NCI-H128 (cell line): ENCODE measurements at regions not wholly inside any gene's neighbourhood (a gene's known extent, or its start where the extent isn't known, plus 50 kb on each side); places are given as distances from the start of the nearest gene placed in this dataset.
"Not testable (repeated sequence)": the region's sequence is repeated elsewhere in the genome, so short reads cannot be mapped to it uniquely, and the experiment has no call there.

ENCODE experiments used
- DNase-seq: peaks from one replicate; lab custom pipeline; 2025; ENCODE audit not compliant: unreplicated experiment; lab: John Stamatoyannopoulos, UW

- DNase-seq = no peak
These were observed 112.6 kb downstream of the LRIG2 start for GRCh38 chr1:113185463-113186104.

GRCh38 chr1:113190078-113190477 is 117.1 kb downstream of the LRIG2 start:
- no peak for DNase-seq

- no peak for DNase-seq
These were observed 117.9 kb downstream of the LRIG2 start for GRCh38 chr1:113190930-113191329.

GRCh38 chr1:113191579-113192076 is 118.6 kb downstream of the LRIG2 start:
- no peak for DNase-seq

GRCh38 chr1:113192242-113192641 is 119.2 kb downstream of the LRIG2 start:
- no peak for DNase-seq

- DNase-seq = no peak
These were observed 120.0 kb downstream of the LRIG2 start for GRCh38 chr1:113192980-113193379.

GRCh38 chr1:113194846-113195830 is 122.1 kb downstream of the LRIG2 start:
- no peak for DNase-seq

GRCh38 chr1:113197719-113198330 is 124.8 kb downstream of the LRIG2 start:
- no peak for DNase-seq

- no peak for DNase-seq
These were observed 125.8 kb downstream of the LRIG2 start for GRCh38 chr1:113198806-113199205.

- peak; percentile 35 for DNase-seq
These were observed 126.9 kb downstream of the LRIG2 start for GRCh38 chr1:113199760-113200455.

GRCh38 chr1:113201560-113201959 is 128.6 kb downstream of the LRIG2 start:
- DNase-seq = no peak

GRCh38 chr1:113205980-113206766 is 133.2 kb downstream of the LRIG2 start:
- DNase-seq = no peak

GRCh38 chr1:113207019-113207418 is 134.0 kb downstream of the LRIG2 start:
- no peak for DNase-seq

GRCh38 chr1:113207457-113207856 is 134.5 kb downstream of the LRIG2 start:
- DNase-seq = no peak

GRCh38 chr1:113208425-113208824 is 135.4 kb downstream of the LRIG2 start:
- DNase-seq = not testable (repeated sequence)

- DNase-seq = no peak
These were observed 137.2 kb downstream of the LRIG2 start for GRCh38 chr1:113210248-113210647.

GRCh38 chr1:113211467-113211866 is 138.5 kb downstream of the LRIG2 start:
- DNase-seq = no peak

- no peak for DNase-seq
These were observed 142.0 kb downstream of the LRIG2 start for GRCh38 chr1:113215015-113215414.

GRCh38 chr1:113216664-113217063 is 143.7 kb downstream of the LRIG2 start:
- no peak for DNase-seq
